ENCODE measurements at regions not wholly inside any gene's neighbourhood (a gene's known extent, or its start where the extent isn't known, plus 50 kb on each side); places are given as distances from the start of the nearest gene placed in this dataset.

DNA sequence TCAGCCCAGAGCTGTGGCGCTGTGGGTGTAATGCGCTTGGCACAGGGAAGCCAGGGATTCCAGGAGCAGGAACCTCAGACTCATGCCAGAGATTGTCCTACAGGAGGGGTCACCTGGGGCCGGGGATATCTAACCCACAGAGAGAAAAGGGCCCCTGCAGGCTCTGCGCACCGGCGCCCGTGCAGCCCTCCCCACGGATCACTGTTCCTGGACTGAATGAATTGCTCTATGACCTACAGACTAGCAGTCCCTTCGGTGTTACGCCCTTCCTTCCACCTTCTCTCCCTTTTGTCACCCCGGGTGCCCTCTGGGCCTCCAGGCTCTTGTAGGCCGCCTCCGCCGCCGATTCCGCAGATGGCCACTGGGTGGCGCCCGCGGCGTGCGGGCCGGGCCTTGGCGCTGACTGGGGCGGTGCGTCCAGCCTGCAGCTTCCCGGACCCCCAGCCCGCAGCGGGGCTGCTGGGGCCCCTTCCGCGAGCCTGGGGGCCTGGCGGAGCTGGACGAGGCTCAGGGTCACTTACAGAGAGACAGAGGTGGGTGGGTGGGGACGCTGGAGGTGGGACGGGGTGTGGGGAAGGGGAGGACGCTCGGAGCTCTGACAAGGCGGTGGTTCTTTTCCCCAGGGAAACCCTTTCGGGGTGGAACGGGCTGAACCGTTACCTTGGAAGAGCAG lies 101.3 kb downstream of the IER5 start:
- H3K79me2 ChIP-seq (ENCODE audit: insufficient read depth, low read length): no peaks in the 10 kb centered on the region
- no peaks in the 10 kb centered on the region for H3K9me3 ChIP-seq (ENCODE audit: low read length)
- DNase-seq (ENCODE audit: low spot score): peak; percentile 20
- FAIRE-seq: no peak
- H3K36me3 ChIP-seq (replicated peaks in 1 of 2; ENCODE audit: control insufficient read depth in 1 of 2, insufficient read depth in 2 of 2, low read length in 2 of 2): no peaks in the 10 kb centered on the region
- H3K4me2 ChIP-seq (ENCODE audit: low read depth, low read length): peak overlapping the region; percentile 58
- H3K27ac ChIP-seq (ENCODE audit: extremely low read length, insufficient read depth, low read length): no peak overlapping the region
- peaks cover 5% of the 10 kb centered on the region; the same call in 1 of the 2 replicates for H3K4me1 ChIP-seq (ENCODE audit: insufficient read depth, low read length)
- peak; percentile 98 for ATAC-seq
- no peaks in the 10 kb centered on the region for H4K20me1 ChIP-seq (ENCODE audit: insufficient read depth, low read length)
- WGBS (ENCODE audit: low lambda C conversion rate): 6% methylated on average over 12 of the region's 40 CpGs
- no peak overlapping the region for H3K9ac ChIP-seq (ENCODE audit: insufficient read depth, low read depth, low read length)
- BruUV-seq (replicated peaks): no TSS peak
- H3K27me3 ChIP-seq (ENCODE audit: control insufficient read depth in 1 of 2, insufficient read depth in 2 of 2, low read length in 2 of 2): peaks cover 3 to 18% of the 10 kb centered on the region in 2 experiments; a peak in 2 of 5 replicates
- in situ Hi-C loops (cut with HindIII; ENCODE audit: extremely low pct_ligation_motif_present, low pct_unique_long_range_greater_than_20kb): loop anchor here (5.0 kb wide), 1 partner anchor 232 kb away; no protein-coding TSS in a partner anchor
- intact Hi-C loops (cut with micrococcal nuclease; ENCODE audit: unreplicated experiment): loop anchor here (1.0 to 5.0 kb wide), 2 partner anchors 233 to 747 kb away; no protein-coding TSS in a partner anchor
- no peak overlapping the region for H2AFZ ChIP-seq (ENCODE audit: low read length)
- peak overlapping the region; percentile 21 to 49 (median 27); a peak in 4 of 6 replicates for H3K4me3 ChIP-seq (replicated peaks in 1 of 3; ENCODE audit: insufficient read depth in 1 of 3, low read depth in 2 of 3, low read length in 3 of 3)
- POLR2A ChIA-PET: interaction anchor here (1.0 kb wide), 1 partner anchor 235 kb away, joined by 4 read pairs; no protein-coding TSS in a partner anchor
- CTCF ChIA-PET (ENCODE audit: low intra/inter-chr PET ratio, low total read pairs): interaction anchor here (1.8 to 4.7 kb wide), 2 partner anchors 232 to 235 kb away, joined by 4 to 74 read pairs; no protein-coding TSS in a partner anchor
- no peak for TF ChIP-seq SMARCE1 (IDR thresholded peaks at IDR 0.05; ENCODE audit: borderline replicate concordance)
- TF ChIP-seq, protein P1, sequence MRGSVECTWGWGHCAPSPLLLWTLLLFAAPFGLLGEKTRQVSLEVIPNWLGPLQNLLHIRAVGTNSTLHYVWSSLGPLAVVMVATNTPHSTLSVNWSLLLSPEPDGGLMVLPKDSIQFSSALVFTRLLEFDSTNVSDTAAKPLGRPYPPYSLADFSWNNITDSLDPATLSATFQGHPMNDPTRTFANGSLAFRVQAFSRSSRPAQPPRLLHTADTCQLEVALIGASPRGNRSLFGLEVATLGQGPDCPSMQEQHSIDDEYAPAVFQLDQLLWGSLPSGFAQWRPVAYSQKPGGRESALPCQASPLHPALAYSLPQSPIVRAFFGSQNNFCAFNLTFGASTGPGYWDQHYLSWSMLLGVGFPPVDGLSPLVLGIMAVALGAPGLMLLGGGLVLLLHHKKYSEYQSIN (CRISPR knock-in tag; IDR thresholded peaks at IDR 0.05; ENCODE audit: borderline replicate concordance): no peak
- TF ChIP-seq KDM2A (CRISPR knock-in tag; IDR thresholded peaks at IDR 0.05; ENCODE audit: borderline replicate concordance, low read depth): peak; percentile 65; the same call in 1 of the 2 replicates
- peak; percentile 58; the same call in 1 of the 2 replicates for TF ChIP-seq ESRRA (CRISPR knock-in tag; IDR thresholded peaks at IDR 0.05; ENCODE audit: low read depth)
- TF ChIP-seq ZFY (CRISPR knock-in tag; IDR thresholded peaks at IDR 0.05): peak; percentile 25; the same call in 1 of the 2 replicates
- no peak for TF ChIP-seq DPF2 (CRISPR knock-in tag; IDR thresholded peaks at IDR 0.05; ENCODE audit: borderline replicate concordance, low read depth)
- no peak for TF ChIP-seq ZNF878 (CRISPR knock-in tag; IDR thresholded peaks at IDR 0.05)
- TF ChIP-seq ZNF574 (CRISPR knock-in tag; IDR thresholded peaks at IDR 0.05): 0 out of 2 replicates have a peak, but pooled peaks have one; percentile 21
- 0 out of 2 replicates have a peak, but pooled peaks have one; percentile 31 for TF ChIP-seq RXRB (CRISPR knock-in tag; IDR thresholded peaks at IDR 0.05; ENCODE audit: borderline replicate concordance)
- no peak for TF ChIP-seq SOX6 (IDR thresholded peaks at IDR 0.05)
- no peak for TF ChIP-seq SOX6 (CRISPR knock-in tag; IDR thresholded peaks at IDR 0.05)
- peak; percentile 25 for TF ChIP-seq YY1 (IDR thresholded peaks at IDR 0.05; ENCODE audit: insufficient read depth, insufficient replicate concordance, low read depth, low read length)
- peak; percentile 57 for TF ChIP-seq XRCC5 (optimal IDR thresholded peaks at IDR 0.05; ENCODE audit: low read length)
- TF ChIP-seq SALL2 (CRISPR knock-in tag; IDR thresholded peaks at IDR 0.05): no peak
- peak; percentile 69; the same call in 1 of the 2 replicates for TF ChIP-seq NFKB2 (CRISPR knock-in tag; IDR thresholded peaks at IDR 0.05; ENCODE audit: borderline replicate concordance)
- no peak for TF ChIP-seq ZNF572 (CRISPR knock-in tag; IDR thresholded peaks at IDR 0.05)
- peak; percentile 54 for TF ChIP-seq PATZ1 (CRISPR knock-in tag; IDR thresholded peaks at IDR 0.05)
